Naive thymus-derived CD4-positive, alpha-beta T cell (primary cell): ENCODE measurements at regions not wholly inside any gene's neighbourhood (a gene's known extent, or its start where the extent isn't known, plus 50 kb on each side); places are given as distances from the start of the nearest gene placed in this dataset.

Experiments
- ATAC-seq: fragments of 150-1000 bp; cut with Tn5 transposase; 2 replicates; pipeline ENCODE4 v1.10.0; 2021; ENCODE audit warnings: mild to moderate bottlenecking, moderate library complexity
- CTCF ChIA-PET: fragments of 350-600 bp; sonication (Branson Sonifier 250); formaldehyde crosslinking; loops from one replicate; lab custom pipeline; 2021; ENCODE audit warnings: antibody characterized with exemption; lab: Charles Lee
- POLR2A ChIA-PET: fragments of 350-600 bp; sonication (Branson Sonifier 250); formaldehyde crosslinking; loops from one replicate; lab custom pipeline; 2021; ENCODE audit warnings: antibody characterized with exemption, inconsistent platforms; lab: Charles Lee
- DNase-seq, 9 donors: peaks; one replicate each; pipeline versions ENCODE4 v3.0.0 to v3.0.0-alpha.2; 2020 to 2022; ENCODE audit warnings: mixed read lengths in 1 of 9
- H3K27ac ChIP-seq: one replicate; pipeline ENCODE4 v1.7.0; 2013; ENCODE audit warnings: mild to moderate bottlenecking, low read depth, low read length, moderate library complexity
- H3K27me3 ChIP-seq, 2 donors: one replicate each; pipeline ENCODE4 v1.7.0; 2013; ENCODE audit warnings: low read length in 2 of 2, mild to moderate bottlenecking in 2 of 2, moderate library complexity in 2 of 2; ENCODE audit not compliant: control insufficient read depth in 2 of 2, insufficient read depth in 2 of 2
- H3K36me3 ChIP-seq, 3 experiments: 1 replicate in 2 of 3; 2 replicates in 1 of 3; pipeline ENCODE4 v1.7.0; 2013; ENCODE audit warnings: low read length in 3 of 3, mild to moderate bottlenecking in 3 of 3, moderate library complexity in 1 of 3; ENCODE audit not compliant: insufficient read depth in 3 of 3, control insufficient read depth in 2 of 3
- H3K4me1 ChIP-seq, 2 donors: one replicate each; pipeline ENCODE4 v1.7.0; 2013; ENCODE audit warnings: low read length in 2 of 2, mild to moderate bottlenecking in 2 of 2, moderate library complexity in 1 of 2; ENCODE audit not compliant: control insufficient read depth in 2 of 2, insufficient read depth in 2 of 2
- H3K4me3 ChIP-seq: 2 replicates; pipeline ENCODE4 v1.7.0; 2013; ENCODE audit warnings: mild to moderate bottlenecking, low read length
- H3K9me3 ChIP-seq, 3 experiments: 1 replicate in 2 of 3; 2 replicates in 1 of 3; pipeline ENCODE4 v1.7.0; 2013; ENCODE audit warnings: low read length in 3 of 3; ENCODE audit not compliant: control insufficient read depth in 2 of 3
- H3K27ac Mint-ChIP-seq, 9 donors: one replicate each; pipeline ENCODE4 v1.8.0; 2020 to 2022; ENCODE audit warnings: mixed read lengths in 9 of 9, mild to moderate bottlenecking in 8 of 9, moderate library complexity in 5 of 9, inconsistent platforms in 2 of 9
- H3K27me3 Mint-ChIP-seq, 5 donors: one replicate each; pipeline ENCODE4 v1.8.0; 2021 to 2022; ENCODE audit warnings: mixed read lengths in 5 of 5, mild to moderate bottlenecking in 1 of 5
- H3K36me3 Mint-ChIP-seq, 5 donors: one replicate each; pipeline ENCODE4 v1.8.0; 2020 to 2022; ENCODE audit warnings: mixed read lengths in 5 of 5, mild to moderate bottlenecking in 3 of 5, inconsistent platforms in 1 of 5
- H3K4me1 Mint-ChIP-seq, 7 donors: one replicate each; pipeline ENCODE4 v1.8.0; 2020 to 2022; ENCODE audit warnings: mixed read lengths in 7 of 7, mild to moderate bottlenecking in 3 of 7, inconsistent platforms in 1 of 7
- H3K4me3 Mint-ChIP-seq, 10 donors: one replicate each; pipeline ENCODE4 v1.8.0; 2020 to 2022; ENCODE audit warnings: mild to moderate bottlenecking in 10 of 10, mixed read lengths in 10 of 10, moderate library complexity in 6 of 10, inconsistent platforms in 2 of 10
- H3K9me3 Mint-ChIP-seq, 11 donors: one replicate each; pipeline ENCODE4 v1.8.0; 2020 to 2022; ENCODE audit warnings: mixed read lengths in 11 of 11, mild to moderate bottlenecking in 4 of 11, inconsistent platforms in 1 of 11, moderate library complexity in 1 of 11
- intact Hi-C, 2 donors: fragments of 100-400 bp; cut with micrococcal nuclease; formaldehyde crosslinking; loops; one replicate each; pipeline ENCODE4 v1.15.1; 2023

DNA sequence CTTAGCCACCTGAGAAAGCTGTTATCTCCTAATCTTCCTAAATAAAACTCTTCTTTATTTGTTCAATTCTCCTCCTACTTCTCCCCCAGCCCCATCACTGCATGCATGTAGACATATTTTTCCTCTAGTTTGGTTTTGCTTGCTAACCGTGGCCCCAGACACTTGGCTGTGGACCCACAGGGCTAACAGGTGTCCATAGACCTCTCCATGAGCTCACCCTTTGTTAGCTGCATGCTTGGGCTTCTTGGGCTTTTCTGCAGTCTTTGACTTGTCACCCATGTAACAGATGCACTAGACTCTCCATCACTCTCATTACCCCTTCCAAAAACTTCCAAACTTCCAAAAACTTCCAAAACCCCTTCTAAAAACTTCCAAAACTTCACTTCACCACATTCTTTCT is 59.2 kb upstream of the PLEKHA5 start:
- ChIA-PET CTCF (no interaction called here), POLR2A (no interaction called here)
- H3K36me3 ChIP-seq: no peaks in the 10 kb centered on the region
- no peak for DNase-seq
- H3K4me1 Mint-ChIP-seq: no peaks in the 10 kb centered on the region
- H3K27me3 ChIP-seq: no peaks in the 10 kb centered on the region
- no peak for ATAC-seq
- H3K27ac ChIP-seq: no peak overlapping the region
- intact Hi-C loops: no loop called here
- H3K9me3 Mint-ChIP-seq: peaks cover 0 to 5% (median 0%) of the 10 kb centered on the region in 11 donors
- no peak overlapping the region for H3K27ac Mint-ChIP-seq
- H3K36me3 Mint-ChIP-seq: no peaks in the 10 kb centered on the region
- H3K9me3 ChIP-seq: no peaks in the 10 kb centered on the region
- no peak overlapping the region for H3K4me3 Mint-ChIP-seq
- H3K27me3 Mint-ChIP-seq: peaks cover 0 to 14% (median 0%) of the 10 kb centered on the region in 5 donors
- H3K4me3 ChIP-seq: no peak overlapping the region
- H3K4me1 ChIP-seq: no peaks in the 10 kb centered on the region

DNA sequence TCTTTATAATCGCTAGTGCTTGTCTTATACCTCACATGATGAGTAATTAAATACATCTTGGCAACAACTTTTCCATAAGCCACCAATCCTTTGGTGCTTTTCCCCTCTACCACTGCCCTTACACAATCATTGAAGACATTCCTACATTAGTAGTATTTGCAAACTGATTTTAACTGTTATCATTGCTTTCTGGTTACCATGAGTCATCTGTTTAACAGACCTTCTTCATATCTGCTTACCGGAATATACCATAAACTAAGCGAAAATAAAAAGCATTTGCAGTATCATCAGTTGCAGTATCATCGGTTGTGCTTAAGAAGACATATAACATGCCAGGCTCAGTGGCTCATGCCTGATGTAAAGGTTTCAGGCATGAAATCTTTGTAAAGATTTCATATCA is 54.8 kb upstream of the PLEKHA5 start:
- ChIA-PET POLR2A (no interaction called here), CTCF (interaction anchor here (0.5 kb wide), 1 partner anchor 62 kb away, joined by 3 read pairs; no protein-coding TSS in a partner anchor)
- H3K4me1 ChIP-seq: no peaks in the 10 kb centered on the region
- H3K27me3 Mint-ChIP-seq: peaks cover 0 to 14% (median 0%) of the 10 kb centered on the region in 5 donors
- no peaks in the 10 kb centered on the region for H3K36me3 Mint-ChIP-seq
- no peaks in the 10 kb centered on the region for H3K27me3 ChIP-seq
- no peak for ATAC-seq
- no peaks in the 10 kb centered on the region for H3K4me1 Mint-ChIP-seq
- H3K4me3 Mint-ChIP-seq: no peak overlapping the region
- intact Hi-C loops: no loop called here
- H3K27ac ChIP-seq: no peak overlapping the region
- H3K4me3 ChIP-seq: no peak overlapping the region
- H3K27ac Mint-ChIP-seq: no peak overlapping the region
- H3K36me3 ChIP-seq: no peaks in the 10 kb centered on the region
- H3K9me3 Mint-ChIP-seq: peaks cover 0 to 5% (median 0%) of the 10 kb centered on the region in 11 donors
- H3K9me3 ChIP-seq: no peaks in the 10 kb centered on the region
- DNase-seq: no peak

DNA sequence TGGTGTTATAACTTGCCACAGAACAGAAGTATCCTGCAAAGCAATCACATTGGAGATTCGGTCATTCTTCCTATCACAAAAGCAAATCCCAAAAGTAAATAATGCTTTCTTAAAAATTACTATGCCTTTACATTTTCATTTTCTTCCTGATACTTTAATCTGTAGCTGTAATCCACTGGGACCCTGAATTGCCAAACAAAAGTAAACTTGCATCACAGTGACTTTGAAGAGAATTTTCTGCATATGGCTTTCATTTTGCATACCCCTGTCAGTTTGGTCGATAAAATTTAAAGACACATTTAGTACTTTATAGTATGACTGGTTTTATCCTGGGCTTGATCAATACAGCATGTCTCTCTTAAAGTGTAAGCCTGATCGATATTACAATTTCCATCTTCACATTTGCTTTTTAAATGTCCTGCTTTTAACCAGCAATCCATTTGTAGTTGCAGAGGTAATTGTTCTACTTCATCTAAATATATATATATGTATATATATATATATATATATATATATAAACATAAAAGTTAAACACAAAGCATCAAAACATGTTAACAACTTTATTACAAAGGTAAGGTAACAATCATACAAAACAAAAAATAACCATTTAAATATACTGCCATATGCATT is 53.7 kb upstream of the PLEKHA5 start:
- Histone ChIP-seq H3K4me3 (no peak overlapping the region), H3K4me1 (no peaks in the 10 kb centered on the region), H3K27me3 (no peaks in the 10 kb centered on the region), H3K9me3 (no peaks in the 10 kb centered on the region), H3K27ac (no peak overlapping the region), H3K36me3 (no peaks in the 10 kb centered on the region)
- CTCF ChIA-PET: no interaction called here
- Mint-ChIP-seq H3K27ac (no peak overlapping the region), H3K4me3 (no peak overlapping the region), H3K9me3 (peaks cover 0 to 5% (median 0%) of the 10 kb centered on the region in 11 donors), H3K36me3 (no peaks in the 10 kb centered on the region), H3K4me1 (no peaks in the 10 kb centered on the region), H3K27me3 (peaks cover 0 to 7% (median 0%) of the 10 kb centered on the region in 5 donors)
- POLR2A ChIA-PET: no interaction called here
- DNase-seq: no peak
- ATAC-seq: no peak
- intact Hi-C loops: no loop called here
